ENCODE measurements at regions not wholly inside any gene's neighbourhood (a gene's known extent, or its start where the extent isn't known, plus 50 kb on each side); places are given as distances from the start of the nearest gene placed in this dataset.

- no peak for DNase-seq
Observed at GRCh38 chr18:61616111-61616610, 276.6 kb downstream of the RNF152 start.

GRCh38 chr18:61612517-61612916, 279.3 kb downstream of the CDH20 start:
- DNase-seq, result no peak

GRCh38 chr18:61609131-61609530, 275.9 kb downstream of the CDH20 start:
- DNase-seq, result no peak

- no peak for DNase-seq
Observed at GRCh38 chr18:61608316-61608715, 275.1 kb downstream of the CDH20 start.

GRCh38 chr18:61607867-61608266, 274.6 kb downstream of the CDH20 start:
- DNase-seq, result no peak

- no peak for DNase-seq
Observed at GRCh38 chr18:61606759-61607158, 273.5 kb downstream of the CDH20 start.

GRCh38 chr18:61606068-61606660, 272.9 kb downstream of the CDH20 start:
- DNase-seq, result no peak

- no peak for DNase-seq
Observed at GRCh38 chr18:61605376-61606067, 272.3 kb downstream of the CDH20 start.

All from activated T-cell treated with anti-CD3 and anti-CD28 coated beads, Interleukin-2, amount 50 U/mL, for 1 hour (primary cell).